Femur (tissue), 1 donor: ENCODE measurements at regions not wholly inside any gene's neighbourhood (a gene's known extent, or its start where the extent isn't known, plus 50 kb on each side); places are given as distances from the start of the nearest gene placed in this dataset.

Experiments used
- DNase-seq: peaks from one replicate; pipeline ENCODE4 v3.0.0-alpha.2; 2017

DNA sequence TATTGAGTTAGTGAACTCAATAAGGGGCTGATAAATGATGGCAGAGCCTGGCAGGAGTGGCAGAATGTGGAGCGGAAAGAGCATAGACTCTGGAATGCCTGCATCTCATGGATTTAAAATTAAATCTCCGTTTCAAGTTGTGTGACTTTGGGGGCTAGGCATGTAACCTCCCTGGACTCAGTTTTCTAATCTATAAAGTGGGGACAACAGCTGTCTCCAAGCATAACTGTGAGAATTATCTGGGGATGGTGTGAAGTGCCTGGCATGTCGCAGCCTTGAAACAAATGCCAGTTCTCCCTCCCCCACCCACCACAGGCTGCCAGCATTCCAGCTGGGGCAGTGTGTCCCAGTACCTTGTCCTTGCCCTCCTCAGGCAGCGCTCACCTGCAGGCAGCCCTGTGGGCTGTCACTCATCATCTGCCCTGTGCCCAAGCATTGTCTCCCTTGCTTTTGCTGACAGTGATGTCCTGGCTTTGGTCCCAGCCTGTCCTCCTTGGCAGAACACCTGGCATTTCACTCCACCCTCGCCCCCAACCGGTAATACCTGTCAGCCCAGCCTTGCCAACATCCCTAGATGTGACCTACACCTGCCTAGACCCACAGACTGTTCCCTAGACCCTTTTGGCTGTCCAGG, 129.6 kb downstream of the MRM1 start:
- DNase-seq: no peak

- DNase-seq: no peak
Measured at GRCh38 chr17:36731811-36732210, 130.4 kb downstream of the MRM1 start.

DNA sequence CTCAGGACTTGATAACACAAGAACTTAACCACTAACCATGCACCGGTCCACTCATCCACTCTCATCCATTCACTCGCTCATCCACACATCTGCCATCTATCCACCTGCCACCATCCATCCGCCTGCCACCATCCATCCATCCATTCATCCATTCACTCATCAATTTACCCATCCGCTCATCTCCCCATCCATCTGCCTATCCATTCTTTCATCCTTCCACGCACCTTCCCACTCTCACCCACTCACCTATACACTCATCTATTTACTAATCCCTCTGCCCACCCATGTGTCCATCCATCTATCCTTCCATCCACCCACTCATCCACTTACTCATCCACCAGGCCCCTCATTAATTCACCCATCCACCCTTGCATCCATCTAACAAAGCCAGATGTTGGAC, 131.0 kb downstream of the MRM1 start:
- no peak for DNase-seq

DNA sequence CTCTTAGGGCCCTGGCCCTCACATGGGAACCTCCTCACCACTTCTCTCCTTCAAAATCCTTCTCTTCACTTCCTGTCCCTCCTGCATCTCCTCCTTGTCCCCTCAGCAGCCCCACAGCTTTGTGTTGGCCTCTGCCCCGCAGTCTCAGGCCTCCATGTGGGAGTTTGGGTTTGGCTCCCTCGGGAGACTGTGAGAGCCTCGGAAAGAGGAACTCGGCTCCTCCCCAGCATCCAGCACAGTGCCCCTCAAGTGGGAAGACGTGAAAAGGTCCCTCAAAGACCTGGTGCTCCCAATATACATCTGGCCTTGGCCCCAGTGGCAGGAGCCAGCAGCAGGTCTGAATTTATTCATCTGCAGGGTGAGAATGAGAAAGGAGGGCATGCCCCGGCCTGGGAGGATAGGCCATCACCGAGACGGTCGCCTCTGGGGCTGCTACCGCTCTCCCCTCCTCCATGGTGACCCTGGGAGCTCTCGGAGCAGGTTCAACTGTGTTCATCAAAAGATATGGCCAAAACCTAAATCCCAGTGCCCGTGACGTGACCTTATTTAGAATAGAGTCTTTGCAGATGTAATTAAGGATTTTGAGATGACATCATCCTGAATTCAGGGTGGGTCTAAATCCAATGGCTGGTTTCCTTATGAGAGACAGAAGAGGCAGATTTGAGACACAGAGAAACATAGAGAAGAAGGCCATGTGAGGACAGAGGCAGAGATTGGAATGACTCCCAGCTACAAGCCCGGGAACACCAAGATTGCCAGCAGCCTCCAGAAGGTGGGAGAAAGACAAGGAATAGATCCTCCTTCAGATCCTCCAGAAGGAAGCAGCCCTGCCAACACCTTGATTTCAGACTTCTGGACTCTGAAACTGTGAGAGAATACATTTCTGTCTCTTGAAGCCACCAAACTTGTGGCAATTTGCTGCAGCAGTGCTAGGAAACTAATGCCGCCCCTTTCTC, 135.1 kb downstream of the MRM1 start:
- no peak for DNase-seq

GRCh38 chr17:36739208-36739607, 137.8 kb downstream of the MRM1 start:
- no peak for DNase-seq

- no peak for DNase-seq
Measured at GRCh38 chr17:36740157-36740556, 138.8 kb downstream of the MRM1 start.

- no peak for DNase-seq
Measured at GRCh38 chr17:36741019-36741902, 139.9 kb downstream of the MRM1 start.

GRCh38 chr17:36742267-36743000, 141.1 kb downstream of the MRM1 start:
- DNase-seq: no peak

DNA sequence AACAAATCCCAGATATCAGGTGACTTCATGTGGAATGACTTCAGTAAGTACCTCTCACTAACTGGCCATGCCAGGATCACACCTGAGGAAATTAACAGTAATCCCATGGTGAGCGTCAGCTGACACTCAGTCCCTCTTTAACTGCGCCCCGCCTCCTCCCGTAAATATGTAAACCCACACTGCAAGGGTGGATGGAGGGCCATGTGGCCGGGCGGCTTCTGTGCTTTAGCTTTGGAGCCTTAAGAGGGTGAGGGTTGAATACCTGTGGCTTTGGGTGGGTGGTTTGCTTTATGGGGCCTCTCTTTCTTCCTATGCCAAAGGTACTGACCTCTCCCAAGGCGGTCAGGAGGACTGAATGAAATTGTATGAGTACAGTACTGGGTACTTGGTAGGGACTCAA, 141.7 kb downstream of the MRM1 start:
- no peak for DNase-seq

DNA sequence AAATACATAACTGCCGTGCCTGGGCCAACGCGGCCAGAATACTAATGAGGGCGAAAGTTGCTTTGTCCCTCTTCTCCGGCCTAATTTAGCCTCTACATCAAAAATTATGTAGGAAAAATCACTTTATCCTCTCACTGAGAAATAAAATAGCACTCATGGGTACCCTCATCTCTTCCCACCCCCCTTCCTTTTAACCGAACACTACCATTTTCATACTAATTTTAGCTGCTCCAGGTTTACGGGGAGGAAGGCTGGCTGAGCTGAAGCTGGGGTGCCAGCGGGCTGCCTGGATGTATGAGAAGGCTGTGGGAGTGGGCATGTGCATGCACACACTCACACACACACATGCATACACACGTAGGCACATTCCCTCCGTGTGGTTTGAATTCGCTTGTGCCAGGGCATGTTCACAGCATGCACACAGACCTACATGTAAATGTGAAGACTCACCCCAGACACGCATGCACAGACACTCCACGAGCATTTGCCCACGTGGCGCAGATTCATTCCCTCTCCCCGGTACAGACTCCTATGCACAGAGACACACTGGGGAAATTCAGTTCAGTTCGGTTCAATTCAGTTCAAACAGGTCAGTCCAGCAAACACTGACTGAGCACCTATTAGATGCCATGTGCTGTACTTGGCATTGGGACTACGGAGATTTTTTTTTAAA, 145.1 kb downstream of the MRM1 start:
- DNase-seq: no peak

DNA sequence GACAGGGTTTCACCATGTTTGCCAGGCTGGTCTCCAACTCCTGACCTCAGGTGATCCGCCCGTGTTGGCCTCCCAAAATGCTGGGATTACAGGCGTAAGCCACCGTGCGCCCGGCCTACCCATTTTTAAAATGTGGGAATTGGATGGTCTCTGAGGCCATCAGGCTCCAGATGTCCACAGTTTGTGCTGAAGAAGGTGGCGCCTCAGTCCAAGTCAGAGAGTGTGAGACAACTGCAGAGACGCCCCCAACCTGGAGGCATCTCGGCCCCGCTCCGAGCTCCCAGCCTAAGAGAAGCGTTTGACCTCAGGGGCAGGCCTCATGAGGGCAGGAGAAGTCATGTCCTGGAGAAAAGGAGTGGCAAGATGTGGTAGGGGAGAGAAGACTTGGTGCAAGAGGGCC, 146.5 kb downstream of the MRM1 start:
- DNase-seq: no peak

DNA sequence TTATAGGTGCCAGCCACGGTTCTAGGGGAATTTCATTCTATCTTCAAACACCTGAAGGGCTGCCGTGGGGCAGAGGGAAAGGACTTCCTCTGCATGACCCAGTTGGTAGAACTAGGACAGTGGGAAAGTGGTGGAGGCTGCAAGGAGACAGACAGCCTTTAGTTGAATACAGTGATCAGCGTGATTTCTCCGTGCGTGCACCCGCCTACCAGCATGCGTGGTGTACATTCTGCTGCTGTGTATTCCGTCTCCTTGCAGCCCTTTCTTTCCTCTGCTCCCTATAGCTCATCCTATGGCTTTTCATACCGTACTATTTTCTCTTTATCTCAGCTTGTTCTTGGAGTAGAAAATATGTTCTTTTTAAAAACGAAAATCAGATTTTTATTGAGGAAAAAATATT, 146.9 kb downstream of the MRM1 start:
- no peak for DNase-seq

GRCh38 chr17:36749493-36749892, 148.1 kb downstream of the MRM1 start:
- no peak for DNase-seq

GRCh38 chr17:36750316-36750885, 149.0 kb downstream of the MRM1 start:
- no peak for DNase-seq

DNA sequence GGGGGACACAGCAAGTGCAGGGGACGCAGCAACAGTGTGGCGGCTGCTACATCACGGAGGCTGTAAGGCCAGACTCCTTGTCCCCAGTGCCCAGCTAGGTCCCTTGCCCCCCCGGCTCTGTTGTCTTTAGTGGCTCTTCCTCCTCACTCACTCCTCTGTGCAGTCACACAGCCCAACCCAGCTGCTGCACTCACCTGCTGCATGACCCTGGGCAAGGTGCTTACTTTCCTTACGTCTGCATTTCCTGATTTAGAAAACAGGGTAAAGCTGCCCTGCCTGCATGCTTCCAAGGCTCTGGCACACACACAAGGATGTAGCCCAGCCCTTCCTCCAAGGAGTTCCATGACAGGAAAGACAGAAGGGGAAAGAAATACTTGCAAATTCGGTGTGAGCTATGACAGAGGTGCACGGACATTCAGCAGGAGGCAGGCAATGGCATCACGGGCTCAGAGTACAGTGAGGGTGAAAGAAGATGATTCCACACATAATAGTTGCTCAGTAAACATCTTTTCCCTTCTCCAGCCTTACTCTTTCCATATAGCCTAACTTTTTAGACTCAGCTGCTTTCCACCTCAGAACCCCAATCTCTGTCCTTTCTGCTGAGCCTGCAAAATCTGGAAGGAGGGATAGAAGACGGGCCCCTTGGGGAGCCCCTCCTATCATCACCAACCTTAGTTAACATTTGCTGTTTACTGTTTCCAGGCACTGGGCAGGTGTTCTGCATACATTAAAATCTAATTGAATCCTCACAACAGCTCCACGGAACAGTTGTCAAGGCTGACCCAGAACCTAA, 150.9 kb downstream of the MRM1 start:
- DNase-seq: no peak

GRCh38 chr17:36755586-36755985, 154.2 kb downstream of the MRM1 start:
- no peak for DNase-seq

GRCh38 chr17:36756695-36757094, 155.3 kb downstream of the MRM1 start:
- DNase-seq: no peak

GRCh38 chr17:36760425-36760824, 159.0 kb downstream of the MRM1 start:
- DNase-seq: no peak

DNA sequence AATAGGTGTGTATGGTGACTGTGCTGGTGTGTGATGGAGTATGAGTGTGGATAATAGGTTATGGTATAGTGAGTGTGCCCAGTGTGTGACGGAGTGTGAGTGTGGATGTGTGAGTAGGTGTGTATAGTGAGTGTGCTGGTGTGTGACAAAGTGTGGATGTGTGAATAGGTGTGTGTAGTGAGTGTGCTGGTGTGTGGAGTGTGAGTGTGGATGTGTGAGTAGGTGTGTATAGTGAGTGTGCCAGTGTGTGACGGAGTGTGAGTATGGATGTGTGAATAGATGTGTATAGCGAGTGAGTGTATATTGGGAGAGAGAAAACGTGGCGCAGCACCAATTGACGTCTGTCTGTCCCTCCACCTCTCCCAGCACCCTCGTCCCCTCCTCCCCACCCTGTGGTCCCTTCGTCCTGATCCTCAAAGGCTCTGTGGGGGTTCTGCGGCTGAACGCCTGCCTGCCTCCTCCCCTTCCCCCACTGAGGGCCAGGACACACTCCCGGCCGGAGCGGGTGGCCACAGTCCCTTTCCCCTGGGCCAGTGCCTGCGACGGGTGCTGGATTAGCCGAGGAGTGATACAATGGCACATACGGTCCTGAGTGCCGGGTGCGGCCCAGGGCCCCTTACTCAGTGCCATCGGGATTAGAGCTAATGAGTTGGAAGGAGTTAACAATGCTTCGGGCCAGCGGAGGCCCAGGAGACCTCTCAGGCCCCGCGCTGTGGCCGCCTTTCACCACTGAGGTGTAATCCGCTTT, 160.0 kb downstream of the MRM1 start:
- no peak for DNase-seq

- no peak for DNase-seq
Measured at GRCh38 chr17:36765436-36766043, 164.2 kb downstream of the MRM1 start.
